Parathyroid adenoma (tissue), 2 donors: ENCODE measurements at regions not wholly inside any gene's neighbourhood (a gene's known extent, or its start where the extent isn't known, plus 50 kb on each side); places are given as distances from the start of the nearest gene placed in this dataset.

Experiments used
- H2AFZ ChIP-seq: fragments of 300-600 bp; sonication (generic); one replicate; pipeline ENCODE4 v1.7.0; 2017; ENCODE audit warnings: antibody characterized with exemption, mild to moderate bottlenecking
- H3K27ac ChIP-seq: fragments of 300-600 bp; sonication (generic); one replicate; pipeline ENCODE4 v1.7.0; 2017
- H3K27me3 ChIP-seq: fragments of 300-600 bp; sonication (generic); one replicate; pipeline ENCODE4 v1.7.0; 2017; ENCODE audit warnings: low read length; ENCODE audit not compliant: control insufficient read depth, insufficient read depth
- H3K36me3 ChIP-seq: fragments of 300-600 bp; sonication (generic); one replicate; pipeline ENCODE4 v1.7.0; 2017; ENCODE audit warnings: low read length; ENCODE audit not compliant: control insufficient read depth, insufficient read depth
- H3K4me1 ChIP-seq: fragments of 300-600 bp; sonication (generic); one replicate; pipeline ENCODE4 v1.7.0; 2017; ENCODE audit warnings: control low read depth
- H3K4me2 ChIP-seq: fragments of 300-600 bp; sonication (generic); one replicate; pipeline ENCODE4 v1.7.0; 2017; ENCODE audit warnings: low read length
- H3K4me3 ChIP-seq: fragments of 300-600 bp; sonication (generic); one replicate; pipeline ENCODE4 v1.7.0; 2017; ENCODE audit warnings: low read depth, low read length
- H3K79me2 ChIP-seq: fragments of 300-600 bp; sonication (generic); one replicate; pipeline ENCODE4 v1.7.0; 2017; ENCODE audit warnings: control low read depth
- H3K9ac ChIP-seq: fragments of 300-600 bp; sonication (generic); one replicate; pipeline ENCODE4 v1.7.0; 2017; ENCODE audit warnings: mild to moderate bottlenecking
- H3K9me3 ChIP-seq: fragments of 300-600 bp; sonication (generic); one replicate; pipeline ENCODE4 v1.7.0; 2017; ENCODE audit warnings: low read length; ENCODE audit not compliant: control insufficient read depth
- CTCF ChIP-seq: fragments of 300-600 bp; sonication (generic); IDR thresholded peaks from one replicate; pipeline ENCODE4 v1.7.0; 2017; ENCODE audit warnings: antibody characterized with exemption, mild to moderate bottlenecking
- donor health status: primary hyperparathyroidism.

GRCh38 chr2:77995161-77995560, 473.0 kb upstream of the LRRTM4 start:
- Histone ChIP-seq H3K9ac (no peak overlapping the region), H2AFZ (no peak overlapping the region), H3K4me2 (no peak overlapping the region), H3K4me1 (no peaks in the 10 kb centered on the region), H3K9me3 (no peaks in the 10 kb centered on the region), H3K4me3 (no peak overlapping the region), H3K27me3 (no peaks in the 10 kb centered on the region), H3K36me3 (no peaks in the 10 kb centered on the region), H3K79me2 (no peaks in the 10 kb centered on the region), H3K27ac (no peak overlapping the region)
- TF ChIP-seq CTCF: no peak

- Histone ChIP-seq H3K4me2 (no peak overlapping the region), H3K4me3 (no peak overlapping the region), H2AFZ (no peak overlapping the region), H3K27me3 (no peaks in the 10 kb centered on the region), H3K27ac (no peak overlapping the region), H3K4me1 (no peaks in the 10 kb centered on the region), H3K9me3 (no peaks in the 10 kb centered on the region), H3K79me2 (no peaks in the 10 kb centered on the region), H3K36me3 (no peaks in the 10 kb centered on the region), H3K9ac (no peak overlapping the region)
- no peak for TF ChIP-seq CTCF
Observed at GRCh38 chr2:77999376-77999775, 477.2 kb upstream of the LRRTM4 start.

DNA sequence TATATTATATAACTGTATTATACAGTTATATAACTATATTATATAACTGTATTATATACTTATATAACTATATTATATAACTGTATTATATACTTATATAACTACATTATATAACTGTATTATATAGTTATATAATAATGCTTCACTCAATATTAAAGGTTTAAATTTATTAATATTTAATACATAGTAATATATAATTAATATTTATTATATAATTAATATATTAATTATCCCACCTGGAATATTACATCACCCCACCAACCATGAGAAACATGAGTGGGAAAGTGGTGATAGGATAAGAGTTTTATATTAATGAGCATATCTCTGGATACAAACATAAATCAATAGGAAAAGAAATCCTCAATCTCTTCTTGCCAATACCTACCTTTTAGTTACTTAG, 487.1 kb upstream of the LRRTM4 start:
- Histone ChIP-seq H3K36me3 (no peaks in the 10 kb centered on the region), H3K79me2 (no peaks in the 10 kb centered on the region), H3K27ac (no peak overlapping the region), H3K9ac (no peak overlapping the region), H3K4me1 (no peaks in the 10 kb centered on the region), H3K9me3 (no peaks in the 10 kb centered on the region), H2AFZ (no peak overlapping the region), H3K4me2 (no peak overlapping the region), H3K27me3 (no peaks in the 10 kb centered on the region), H3K4me3 (no peak overlapping the region)
- TF ChIP-seq CTCF: no peak

- H3K4me3 ChIP-seq: no peak overlapping the region
- no peak overlapping the region for H3K4me2 ChIP-seq
- no peak overlapping the region for H2AFZ ChIP-seq
- H3K9ac ChIP-seq: no peak overlapping the region
- no peaks in the 10 kb centered on the region for H3K36me3 ChIP-seq
- H3K79me2 ChIP-seq: no peaks in the 10 kb centered on the region
- H3K9me3 ChIP-seq: no peaks in the 10 kb centered on the region
- no peaks in the 10 kb centered on the region for H3K4me1 ChIP-seq
- H3K27ac ChIP-seq: no peak overlapping the region
- H3K27me3 ChIP-seq: no peaks in the 10 kb centered on the region
- TF ChIP-seq CTCF: no peak
Observed at GRCh38 chr2:78011251-78011650, 489.1 kb upstream of the LRRTM4 start.

GRCh38 chr2:78020491-78020890, 498.3 kb upstream of the LRRTM4 start:
- Histone ChIP-seq H3K4me2 (no peak overlapping the region), H3K4me3 (no peak overlapping the region), H3K36me3 (no peaks in the 10 kb centered on the region), H3K27me3 (no peaks in the 10 kb centered on the region), H2AFZ (no peak overlapping the region), H3K79me2 (no peaks in the 10 kb centered on the region), H3K27ac (no peak overlapping the region), H3K9ac (no peak overlapping the region), H3K4me1 (no peaks in the 10 kb centered on the region), H3K9me3 (no peaks in the 10 kb centered on the region)
- TF ChIP-seq CTCF: no peak
